ENCODE measurements at regions not wholly inside any gene's neighbourhood (a gene's known extent, or its start where the extent isn't known, plus 50 kb on each side); places are given as distances from the start of the nearest gene placed in this dataset.

DNA sequence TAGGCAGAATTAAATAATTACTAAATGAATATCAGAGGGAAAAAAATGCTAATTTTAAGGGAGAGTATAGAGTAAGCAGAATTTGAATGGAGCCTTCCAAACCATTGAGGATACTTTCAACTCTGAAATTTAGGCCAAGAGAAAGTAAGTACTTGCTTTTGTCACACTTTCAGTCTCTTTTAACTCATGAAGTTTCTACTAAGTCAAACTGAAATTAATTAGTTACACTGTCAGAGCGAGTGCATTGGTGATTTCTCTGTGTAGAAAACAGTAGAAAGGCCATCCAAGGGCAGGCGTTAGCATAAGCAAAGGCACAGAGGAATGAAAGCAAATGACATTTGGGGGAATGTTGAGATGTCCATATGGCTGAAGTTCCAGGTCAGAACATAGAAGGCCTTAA, 92.9 kb downstream of the PLEKHG1 start:
- POLR2A ChIA-PET: no interaction called here
- CTCF ChIA-PET: no interaction called here
- no peak overlapping the region for H3K4me3 Mint-ChIP-seq
- H3K36me3 Mint-ChIP-seq: no peaks in the 10 kb centered on the region
- no peak for ATAC-seq
- H3K9me3 Mint-ChIP-seq: no peaks in the 10 kb centered on the region
- TF ChIP-seq CREB1 (CRISPR knock-in tag; IDR thresholded peaks at IDR 0.05) (no peak), ELF4 (CRISPR knock-in tag; IDR thresholded peaks at IDR 0.05; ENCODE audit: low read depth) (no peak), USF1 (CRISPR knock-in tag; IDR thresholded peaks at IDR 0.05) (no peak), IRF2 (CRISPR knock-in tag; IDR thresholded peaks at IDR 0.05; ENCODE audit: borderline replicate concordance, low read depth) (no peak), GABPB1 (CRISPR knock-in tag; IDR thresholded peaks at IDR 0.05) (no peak), TEAD1 (CRISPR knock-in tag; IDR thresholded peaks at IDR 0.05) (no peak)
- TF ChIP-seq, protein P1, sequence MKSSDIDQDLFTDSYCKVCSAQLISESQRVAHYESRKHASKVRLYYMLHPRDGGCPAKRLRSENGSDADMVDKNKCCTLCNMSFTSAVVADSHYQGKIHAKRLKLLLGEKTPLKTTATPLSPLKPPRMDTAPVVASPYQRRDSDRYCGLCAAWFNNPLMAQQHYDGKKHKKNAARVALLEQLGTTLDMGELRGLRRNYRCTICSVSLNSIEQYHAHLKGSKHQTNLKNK (CRISPR knock-in tag; IDR thresholded peaks at IDR 0.05): no peak
- TF ChIP-seq, protein P2, sequence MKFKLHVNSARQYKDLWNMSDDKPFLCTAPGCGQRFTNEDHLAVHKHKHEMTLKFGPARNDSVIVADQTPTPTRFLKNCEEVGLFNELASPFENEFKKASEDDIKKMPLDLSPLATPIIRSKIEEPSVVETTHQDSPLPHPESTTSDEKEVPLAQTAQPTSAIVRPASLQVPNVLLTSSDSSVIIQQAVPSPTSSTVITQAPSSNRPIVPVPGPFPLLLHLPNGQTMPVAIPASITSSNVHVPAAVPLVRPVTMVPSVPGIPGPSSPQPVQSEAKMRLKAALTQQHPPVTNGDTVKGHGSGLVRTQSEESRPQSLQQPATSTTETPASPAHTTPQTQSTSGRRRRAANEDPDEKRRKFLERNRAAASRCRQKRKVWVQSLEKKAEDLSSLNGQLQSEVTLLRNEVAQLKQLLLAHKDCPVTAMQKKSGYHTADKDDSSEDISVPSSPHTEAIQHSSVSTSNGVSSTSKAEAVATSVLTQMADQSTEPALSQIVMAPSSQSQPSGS (CRISPR knock-in tag; IDR thresholded peaks at IDR 0.05; ENCODE audit: borderline replicate concordance, low read depth): no peak
- peaks cover 4% of the 10 kb centered on the region for H3K4me1 Mint-ChIP-seq
- no peak overlapping the region for H3K27ac Mint-ChIP-seq
- no peak for DNase-seq (ENCODE audit: low spot score)
- H3K27me3 Mint-ChIP-seq (ENCODE audit: low read depth): no peaks in the 10 kb centered on the region

GRCh38 chr6:150694889-150695288, 95.2 kb downstream of the PLEKHG1 start:
- no peak for ATAC-seq
- ChIA-PET POLR2A (no interaction called here), CTCF (interaction anchor here (1.4 to 2.3 kb wide), 2 partner anchors 9 to 47 kb away, joined by 3 to 21 read pairs; no protein-coding TSS in a partner anchor)
- Mint-ChIP-seq H3K36me3 (no peaks in the 10 kb centered on the region), H3K27ac (no peak overlapping the region), H3K27me3 (ENCODE audit: low read depth) (no peaks in the 10 kb centered on the region), H3K4me3 (no peak overlapping the region), H3K9me3 (no peaks in the 10 kb centered on the region), H3K4me1 (peaks cover 7% of the 10 kb centered on the region)
- TF ChIP-seq ZNF671 (CRISPR knock-in tag; IDR thresholded peaks at IDR 0.05) (no peak), MXD4 (CRISPR knock-in tag; IDR thresholded peaks at IDR 0.05; ENCODE audit: borderline replicate concordance) (no peak), KAT7 (CRISPR knock-in tag; IDR thresholded peaks at IDR 0.05; ENCODE audit: borderline replicate concordance) (no peak), CREB1 (CRISPR knock-in tag; IDR thresholded peaks at IDR 0.05) (no peak), IRF2 (CRISPR knock-in tag; IDR thresholded peaks at IDR 0.05; ENCODE audit: borderline replicate concordance, low read depth) (no peak), RELA (CRISPR knock-in tag; IDR thresholded peaks at IDR 0.05; ENCODE audit: borderline replicate concordance) (no peak), TP53 (CRISPR knock-in tag; IDR thresholded peaks at IDR 0.05) (no peak), FOXP4 (CRISPR knock-in tag; IDR thresholded peaks at IDR 0.05) (no peak), ZNF281 (CRISPR knock-in tag; IDR thresholded peaks at IDR 0.05) (no peak), ZNF396 (CRISPR knock-in tag; IDR thresholded peaks at IDR 0.05; ENCODE audit: borderline replicate concordance) (no peak)
- TF ChIP-seq, protein P3, sequence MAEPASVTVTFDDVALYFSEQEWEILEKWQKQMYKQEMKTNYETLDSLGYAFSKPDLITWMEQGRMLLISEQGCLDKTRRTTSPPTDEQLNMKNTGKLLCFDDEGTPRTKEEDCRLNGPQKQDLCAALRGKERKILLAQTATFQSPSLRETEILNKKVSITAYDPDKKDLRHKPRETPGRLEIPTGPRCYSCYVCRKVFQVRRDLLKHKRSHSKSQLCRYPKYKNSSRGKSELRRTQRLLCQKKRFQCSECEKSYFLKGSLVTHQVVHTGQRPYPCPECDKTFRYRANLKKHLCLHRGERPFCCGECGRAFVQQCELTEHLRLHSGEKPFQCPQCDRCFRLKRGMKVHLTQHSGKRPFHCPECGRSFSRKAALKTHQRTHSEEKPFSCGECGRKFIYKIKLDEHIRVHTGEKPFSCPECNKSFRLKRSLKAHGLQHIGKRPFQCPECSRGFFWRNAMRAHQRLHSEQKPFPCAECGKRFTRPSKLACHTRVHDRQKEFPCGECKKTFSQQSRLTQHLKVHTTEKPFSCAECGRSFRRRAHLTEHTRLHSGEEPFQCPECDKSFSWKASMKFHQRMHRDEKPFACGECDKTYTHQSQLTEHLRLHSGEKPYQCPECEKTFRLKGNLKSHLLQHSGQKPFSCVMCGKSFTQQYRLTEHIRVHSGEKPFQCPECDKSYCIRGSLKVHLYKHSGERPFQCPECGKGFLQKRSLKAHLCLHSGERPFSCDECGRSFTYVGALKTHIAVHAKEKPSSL (CRISPR knock-in tag; conservative IDR thresholded peaks at IDR 0.05): no peak
- no peak for DNase-seq (ENCODE audit: low spot score)
